KMS-11 (cell line): ENCODE measurements at regions not wholly inside any gene's neighbourhood (a gene's known extent, or its start where the extent isn't known, plus 50 kb on each side); places are given as distances from the start of the nearest gene placed in this dataset.

ENCODE experiments used
- H2AFZ ChIP-seq: fragments of 200-600 bp; sonication (generic); 2 replicates; pipeline ENCODE4 v1.6.1; 2016; ENCODE audit warnings: antibody characterized with exemption, mixed run types, low read depth
- H3K27ac ChIP-seq: fragments of 200-600 bp; sonication (generic); 2 replicates; pipeline ENCODE4 v1.6.1; 2016; ENCODE audit warnings: mild to moderate bottlenecking, mixed run types
- H3K27me3 ChIP-seq: fragments of 200-600 bp; sonication (generic); 2 replicates; pipeline ENCODE4 v1.6.1; 2017; ENCODE audit warnings: mild to moderate bottlenecking, low read depth, mixed run types, moderate library complexity; ENCODE audit not compliant: insufficient read depth
- H3K36me3 ChIP-seq: fragments of 200-600 bp; sonication (generic); 2 replicates; pipeline ENCODE4 v1.6.1; 2017; ENCODE audit warnings: mild to moderate bottlenecking, mixed run types; ENCODE audit not compliant: insufficient read depth
- H3K4me1 ChIP-seq: fragments of 200-600 bp; sonication (generic); 2 replicates; pipeline ENCODE4 v1.6.1; 2016; ENCODE audit warnings: mild to moderate bottlenecking, low read depth, mixed run types; ENCODE audit not compliant: poor library complexity, severe bottlenecking
- H3K4me2 ChIP-seq: fragments of 200-600 bp; sonication (generic); 2 replicates; pipeline ENCODE4 v1.7.0; 2016; ENCODE audit warnings: mild to moderate bottlenecking, mixed run types
- H3K4me3 ChIP-seq: fragments of 200-600 bp; sonication (generic); IDR thresholded peaks from 2 replicates; pipeline ENCODE4 v1.6.1; 2017; ENCODE audit warnings: low read depth, low read length, mixed read lengths; ENCODE audit not compliant: insufficient read depth
- H3K79me2 ChIP-seq: fragments of 200-600 bp; sonication (generic); 2 replicates; pipeline ENCODE4 v1.6.1; 2016; ENCODE audit warnings: low read depth, mixed run types; ENCODE audit not compliant: insufficient read depth
- H3K9ac ChIP-seq: fragments of 200-600 bp; sonication (generic); 2 replicates; pipeline ENCODE4 v1.6.1; 2016; ENCODE audit warnings: mild to moderate bottlenecking, mixed run types
- H4K20me1 ChIP-seq: fragments of 200-600 bp; sonication (generic); 2 replicates; pipeline ENCODE4 v1.6.1; 2016; ENCODE audit warnings: mild to moderate bottlenecking, mixed run types; ENCODE audit not compliant: insufficient read depth
- TF ChIP-seq, protein P1 (sequence below): fragments of 200-600 bp; sonication (generic); conservative IDR thresholded peaks from 2 replicates; pipeline ENCODE4 v1.6.1; 2017; ENCODE audit warnings: low read depth, mild to moderate bottlenecking, antibody characterized with exemption, low read length, moderate library complexity, mixed read lengths

- H3K36me3 ChIP-seq, result no peaks in the 10 kb centered on the region
- no peaks in the 10 kb centered on the region for H3K79me2 ChIP-seq
- no peak overlapping the region for H3K4me3 ChIP-seq
- H3K27ac ChIP-seq, result no peak overlapping the region
- no peak overlapping the region for H3K9ac ChIP-seq
- H4K20me1 ChIP-seq, result no peaks in the 10 kb centered on the region
- H3K27me3 ChIP-seq, result no peaks in the 10 kb centered on the region
- H3K4me1 ChIP-seq, result no peaks in the 10 kb centered on the region
- TF ChIP-seq, protein P1, sequence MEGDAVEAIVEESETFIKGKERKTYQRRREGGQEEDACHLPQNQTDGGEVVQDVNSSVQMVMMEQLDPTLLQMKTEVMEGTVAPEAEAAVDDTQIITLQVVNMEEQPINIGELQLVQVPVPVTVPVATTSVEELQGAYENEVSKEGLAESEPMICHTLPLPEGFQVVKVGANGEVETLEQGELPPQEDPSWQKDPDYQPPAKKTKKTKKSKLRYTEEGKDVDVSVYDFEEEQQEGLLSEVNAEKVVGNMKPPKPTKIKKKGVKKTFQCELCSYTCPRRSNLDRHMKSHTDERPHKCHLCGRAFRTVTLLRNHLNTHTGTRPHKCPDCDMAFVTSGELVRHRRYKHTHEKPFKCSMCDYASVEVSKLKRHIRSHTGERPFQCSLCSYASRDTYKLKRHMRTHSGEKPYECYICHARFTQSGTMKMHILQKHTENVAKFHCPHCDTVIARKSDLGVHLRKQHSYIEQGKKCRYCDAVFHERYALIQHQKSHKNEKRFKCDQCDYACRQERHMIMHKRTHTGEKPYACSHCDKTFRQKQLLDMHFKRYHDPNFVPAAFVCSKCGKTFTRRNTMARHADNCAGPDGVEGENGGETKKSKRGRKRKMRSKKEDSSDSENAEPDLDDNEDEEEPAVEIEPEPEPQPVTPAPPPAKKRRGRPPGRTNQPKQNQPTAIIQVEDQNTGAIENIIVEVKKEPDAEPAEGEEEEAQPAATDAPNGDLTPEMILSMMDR, result no peak
- no peak overlapping the region for H2AFZ ChIP-seq
- no peak overlapping the region for H3K4me2 ChIP-seq
These were observed 151.1 kb downstream of the ACTR3B start for GRCh38 chr7:152910545-152911225.

- no peaks in the 10 kb centered on the region for H4K20me1 ChIP-seq
- H3K27ac ChIP-seq, result no peak overlapping the region
- H3K36me3 ChIP-seq, result no peaks in the 10 kb centered on the region
- no peaks in the 10 kb centered on the region for H3K79me2 ChIP-seq
- TF ChIP-seq, protein P1, result no peak
- no peak overlapping the region for H3K4me3 ChIP-seq
- H3K4me1 ChIP-seq, result no peaks in the 10 kb centered on the region
- H2AFZ ChIP-seq, result no peak overlapping the region
- H3K9ac ChIP-seq, result no peak overlapping the region
- H3K4me2 ChIP-seq, result no peak overlapping the region
- no peaks in the 10 kb centered on the region for H3K27me3 ChIP-seq
These were observed 151.6 kb downstream of the ACTR3B start for GRCh38 chr7:152911226-152911560.

- H4K20me1 ChIP-seq, result no peaks in the 10 kb centered on the region
- H3K27ac ChIP-seq, result no peak overlapping the region
- H3K4me2 ChIP-seq, result no peak overlapping the region
- H3K79me2 ChIP-seq, result no peaks in the 10 kb centered on the region
- H3K4me3 ChIP-seq, result no peak overlapping the region
- H3K36me3 ChIP-seq, result no peaks in the 10 kb centered on the region
- no peak overlapping the region for H2AFZ ChIP-seq
- no peaks in the 10 kb centered on the region for H3K4me1 ChIP-seq
- no peaks in the 10 kb centered on the region for H3K27me3 ChIP-seq
- TF ChIP-seq, protein P1, result no peak
- H3K9ac ChIP-seq, result no peak overlapping the region
These were observed 152.4 kb downstream of the ACTR3B start for GRCh38 chr7:152911922-152912321.

- Histone ChIP-seq H4K20me1 (no peaks in the 10 kb centered on the region), H2AFZ (no peak overlapping the region), H3K9ac (no peak overlapping the region), H3K79me2 (no peaks in the 10 kb centered on the region), H3K27ac (no peak overlapping the region), H3K4me2 (no peak overlapping the region), H3K4me3 (no peak overlapping the region), H3K4me1 (no peaks in the 10 kb centered on the region), H3K36me3 (no peaks in the 10 kb centered on the region), H3K27me3 (no peaks in the 10 kb centered on the region)
- TF ChIP-seq, protein P1, result no peak
These were observed 153.0 kb downstream of the ACTR3B start for GRCh38 chr7:152912511-152912910.
